ENCODE measurements at regions not wholly inside any gene's neighbourhood (a gene's known extent, or its start where the extent isn't known, plus 50 kb on each side); places are given as distances from the start of the nearest gene placed in this dataset.

GRCh38 chr6:163655217-163656121, 241.0 kb downstream of the QKI start:
- ChIA-PET POLR2A (no interaction called here), CTCF (no interaction called here)
- H3K4me1 Mint-ChIP-seq: no peaks in the 10 kb centered on the region
- no peaks in the 10 kb centered on the region for H3K36me3 Mint-ChIP-seq (ENCODE audit: low read depth)
- H3K27ac Mint-ChIP-seq: no peak overlapping the region
- no peak for DNase-seq
- no peak overlapping the region for H3K4me3 Mint-ChIP-seq
- peaks cover 19% of the 10 kb centered on the region for H3K27me3 Mint-ChIP-seq
- no peaks in the 10 kb centered on the region for H3K9me3 Mint-ChIP-seq

- no peaks in the 10 kb centered on the region for H3K4me1 Mint-ChIP-seq
- no peak for DNase-seq
- ChIA-PET CTCF (no interaction called here), POLR2A (no interaction called here)
- no peak overlapping the region for H3K27ac Mint-ChIP-seq
- H3K27me3 Mint-ChIP-seq: no peaks in the 10 kb centered on the region
- no peaks in the 10 kb centered on the region for H3K36me3 Mint-ChIP-seq (ENCODE audit: low read depth)
- H3K4me3 Mint-ChIP-seq: no peak overlapping the region
- no peaks in the 10 kb centered on the region for H3K9me3 Mint-ChIP-seq
Measured at GRCh38 chr6:163651915-163652668, 237.6 kb downstream of the QKI start.

DNA sequence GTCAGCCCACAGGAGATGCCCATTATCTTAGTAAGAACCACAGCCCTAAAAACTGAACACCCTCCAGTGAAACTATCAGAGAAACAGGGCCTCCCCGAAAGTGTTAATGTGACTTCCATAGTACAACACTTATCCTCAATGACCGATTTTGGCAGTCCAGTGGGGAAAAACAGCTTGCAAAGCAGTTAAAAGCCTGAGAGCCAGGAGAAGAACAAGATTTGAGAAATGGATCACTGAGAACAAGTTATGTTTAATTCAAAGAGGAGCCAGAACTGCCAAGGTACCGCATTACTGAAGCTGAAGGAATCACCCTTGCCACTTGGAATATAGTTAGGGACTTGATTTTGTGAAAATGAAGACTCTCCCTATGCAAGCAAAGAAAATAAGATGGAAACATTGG, 236.9 kb downstream of the QKI start:
- Mint-ChIP-seq H3K27me3 (no peaks in the 10 kb centered on the region), H3K4me1 (no peaks in the 10 kb centered on the region), H3K4me3 (no peak overlapping the region), H3K9me3 (no peaks in the 10 kb centered on the region), H3K27ac (no peak overlapping the region), H3K36me3 (ENCODE audit: low read depth) (no peaks in the 10 kb centered on the region)
- ChIA-PET POLR2A (no interaction called here), CTCF (no interaction called here)
- DNase-seq: no peak

GRCh38 chr6:163648868-163649267, 234.3 kb downstream of the QKI start:
- H3K27ac Mint-ChIP-seq: no peak overlapping the region
- DNase-seq: no peak
- H3K4me3 Mint-ChIP-seq: no peak overlapping the region
- no peaks in the 10 kb centered on the region for H3K9me3 Mint-ChIP-seq
- H3K27me3 Mint-ChIP-seq: no peaks in the 10 kb centered on the region
- ChIA-PET POLR2A (no interaction called here), CTCF (interaction anchor here (0.7 kb wide), 1 partner anchor 783 kb away, joined by 3 read pairs; no protein-coding TSS in a partner anchor)
- H3K36me3 Mint-ChIP-seq (ENCODE audit: low read depth): no peaks in the 10 kb centered on the region
- no peaks in the 10 kb centered on the region for H3K4me1 Mint-ChIP-seq

GRCh38 chr6:163647624-163648023, 233.1 kb downstream of the QKI start:
- H3K4me1 Mint-ChIP-seq: no peaks in the 10 kb centered on the region
- H3K27ac Mint-ChIP-seq: no peak overlapping the region
- POLR2A ChIA-PET: no interaction called here
- no peaks in the 10 kb centered on the region for H3K27me3 Mint-ChIP-seq
- no peaks in the 10 kb centered on the region for H3K9me3 Mint-ChIP-seq
- H3K4me3 Mint-ChIP-seq: no peak overlapping the region
- no peaks in the 10 kb centered on the region for H3K36me3 Mint-ChIP-seq (ENCODE audit: low read depth)
- CTCF ChIA-PET: no interaction called here
- DNase-seq: no peak

GRCh38 chr6:163646866-163647265, 232.3 kb downstream of the QKI start:
- Mint-ChIP-seq H3K9me3 (no peaks in the 10 kb centered on the region), H3K4me1 (no peaks in the 10 kb centered on the region), H3K36me3 (ENCODE audit: low read depth) (no peaks in the 10 kb centered on the region), H3K27ac (no peak overlapping the region), H3K4me3 (no peak overlapping the region), H3K27me3 (no peaks in the 10 kb centered on the region)
- ChIA-PET CTCF (no interaction called here), POLR2A (no interaction called here)
- no peak for DNase-seq

DNA sequence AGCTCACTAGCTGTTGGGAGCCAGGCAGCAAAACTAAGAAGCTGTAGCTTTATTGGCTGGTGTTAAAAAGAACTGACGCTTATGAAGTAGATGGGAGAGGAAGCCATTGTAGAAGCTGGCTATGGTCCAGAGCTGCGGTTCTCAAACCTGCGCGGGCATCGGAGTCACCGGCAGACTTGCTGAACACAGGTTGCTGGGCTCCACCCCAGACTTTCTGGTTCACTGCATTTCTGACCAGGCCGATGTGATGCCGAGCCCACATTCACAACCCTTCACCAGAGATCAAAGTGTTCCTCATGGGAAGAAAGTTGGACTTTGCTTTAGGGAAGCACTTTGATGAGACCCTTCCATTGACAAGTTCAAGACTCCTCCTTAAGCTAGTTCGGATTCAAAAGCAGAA, 231.6 kb downstream of the QKI start:
- Mint-ChIP-seq H3K9me3 (no peaks in the 10 kb centered on the region), H3K27me3 (no peaks in the 10 kb centered on the region), H3K4me1 (no peaks in the 10 kb centered on the region), H3K4me3 (no peak overlapping the region), H3K27ac (no peak overlapping the region), H3K36me3 (ENCODE audit: low read depth) (no peaks in the 10 kb centered on the region)
- no peak for DNase-seq
- POLR2A ChIA-PET: no interaction called here
- CTCF ChIA-PET: no interaction called here

DNA sequence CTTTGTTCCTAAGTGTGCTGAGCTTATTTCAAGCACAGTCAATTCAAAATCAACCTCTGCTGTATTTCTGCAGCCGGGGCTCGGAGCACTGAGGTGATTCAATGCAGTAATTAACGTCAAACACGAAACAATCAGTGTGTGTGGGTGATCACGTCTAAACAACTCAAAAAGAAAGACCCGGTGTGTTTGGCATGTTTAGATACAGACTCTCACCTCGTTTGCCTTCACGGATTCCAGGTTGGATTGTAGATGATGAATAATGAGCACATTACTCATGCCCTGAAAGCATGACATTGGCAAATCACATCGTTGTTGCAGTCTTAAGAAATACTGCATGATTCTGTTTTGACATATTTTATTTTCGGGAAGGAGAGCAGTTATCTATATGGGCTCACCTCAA, 231.0 kb downstream of the QKI start:
- Mint-ChIP-seq H3K27ac (no peak overlapping the region), H3K4me1 (no peaks in the 10 kb centered on the region), H3K27me3 (no peaks in the 10 kb centered on the region), H3K9me3 (no peaks in the 10 kb centered on the region), H3K4me3 (no peak overlapping the region), H3K36me3 (ENCODE audit: low read depth) (no peaks in the 10 kb centered on the region)
- DNase-seq: no peak
- CTCF ChIA-PET: no interaction called here
- POLR2A ChIA-PET: no interaction called here

DNA sequence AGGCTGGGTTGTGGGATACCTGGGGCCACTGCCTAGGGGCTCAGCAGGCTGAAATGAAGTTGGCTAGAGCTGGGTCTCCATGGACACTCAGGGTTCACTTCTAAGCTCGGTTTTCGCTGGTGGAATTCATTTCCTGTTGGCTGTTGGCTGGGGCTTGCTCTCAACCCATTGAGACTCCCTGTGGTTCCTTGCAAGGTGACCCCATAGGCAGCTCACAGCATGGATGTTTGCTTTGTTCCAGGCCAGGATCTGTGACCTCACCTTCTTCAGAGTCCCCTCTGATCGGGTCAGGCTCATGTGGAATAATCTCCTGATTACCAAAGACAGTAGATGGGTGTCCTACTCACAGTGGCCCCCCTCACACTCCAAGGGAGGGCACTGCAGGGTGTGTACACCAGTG, 229.3 kb downstream of the QKI start:
- Mint-ChIP-seq H3K27me3 (peaks cover 2% of the 10 kb centered on the region), H3K4me1 (no peaks in the 10 kb centered on the region), H3K4me3 (no peak overlapping the region), H3K36me3 (ENCODE audit: low read depth) (no peaks in the 10 kb centered on the region), H3K27ac (no peak overlapping the region), H3K9me3 (no peaks in the 10 kb centered on the region)
- CTCF ChIA-PET: no interaction called here
- no peak for DNase-seq
- POLR2A ChIA-PET: no interaction called here

DNA sequence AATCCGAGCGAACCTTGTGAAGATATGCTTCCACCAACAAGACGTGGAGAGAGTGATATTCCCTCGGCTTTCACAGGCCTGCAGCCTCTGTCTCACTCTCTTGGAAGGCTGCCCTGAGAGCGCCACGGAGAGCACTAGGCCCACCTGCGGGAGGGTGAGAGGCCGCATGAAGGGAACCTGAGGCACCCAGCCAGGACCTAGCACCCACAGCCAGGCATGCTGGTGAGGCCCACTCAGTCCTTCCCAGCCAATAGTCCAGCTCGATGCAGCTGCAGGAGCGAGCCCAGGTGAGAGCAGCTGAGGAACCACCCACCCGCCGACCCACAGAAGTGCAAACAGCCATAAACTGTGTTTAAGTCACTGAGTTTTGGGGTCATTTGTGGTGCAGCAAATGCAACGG, 227.2 kb downstream of the QKI start:
- no peak overlapping the region for H3K4me3 Mint-ChIP-seq
- DNase-seq: no peak
- no peaks in the 10 kb centered on the region for H3K4me1 Mint-ChIP-seq
- no peak overlapping the region for H3K27ac Mint-ChIP-seq
- POLR2A ChIA-PET: no interaction called here
- no peaks in the 10 kb centered on the region for H3K9me3 Mint-ChIP-seq
- H3K36me3 Mint-ChIP-seq (ENCODE audit: low read depth): no peaks in the 10 kb centered on the region
- CTCF ChIA-PET: no interaction called here
- peaks cover 2% of the 10 kb centered on the region for H3K27me3 Mint-ChIP-seq

DNA sequence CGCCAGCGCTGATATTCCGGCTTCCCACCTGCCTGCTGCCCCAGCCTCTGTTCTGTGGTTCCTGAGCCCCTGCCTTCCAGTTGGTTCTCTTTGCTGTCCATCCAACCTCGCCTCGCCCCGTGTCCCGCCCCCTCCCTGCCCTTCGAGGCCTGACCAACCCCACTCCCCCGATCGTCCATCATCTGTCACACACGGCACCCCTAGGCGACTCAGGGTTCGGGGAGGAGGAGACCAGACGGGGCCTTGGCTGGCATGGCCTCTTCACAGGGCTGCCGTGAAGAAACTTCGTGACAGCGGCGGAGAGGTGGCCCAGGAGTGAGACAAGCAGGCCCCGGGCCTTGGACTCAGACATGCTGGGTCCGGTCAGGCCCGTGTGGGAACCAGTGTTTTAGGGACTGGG, 226.1 kb downstream of the QKI start:
- H3K36me3 Mint-ChIP-seq (ENCODE audit: low read depth): no peaks in the 10 kb centered on the region
- H3K9me3 Mint-ChIP-seq: no peaks in the 10 kb centered on the region
- no peaks in the 10 kb centered on the region for H3K4me1 Mint-ChIP-seq
- DNase-seq: no peak
- no peak overlapping the region for H3K4me3 Mint-ChIP-seq
- CTCF ChIA-PET: no interaction called here
- POLR2A ChIA-PET: no interaction called here
- H3K27me3 Mint-ChIP-seq: peaks cover 2% of the 10 kb centered on the region
- no peak overlapping the region for H3K27ac Mint-ChIP-seq

GRCh38 chr6:163637524-163637923, 223.0 kb downstream of the QKI start:
- no peak overlapping the region for H3K27ac Mint-ChIP-seq
- DNase-seq: no peak
- H3K27me3 Mint-ChIP-seq: peaks cover 2% of the 10 kb centered on the region
- H3K4me1 Mint-ChIP-seq: no peaks in the 10 kb centered on the region
- CTCF ChIA-PET: no interaction called here
- no peak overlapping the region for H3K4me3 Mint-ChIP-seq
- no peaks in the 10 kb centered on the region for H3K9me3 Mint-ChIP-seq
- POLR2A ChIA-PET: no interaction called here
- H3K36me3 Mint-ChIP-seq (ENCODE audit: low read depth): no peaks in the 10 kb centered on the region

- H3K36me3 Mint-ChIP-seq (ENCODE audit: low read depth): no peaks in the 10 kb centered on the region
- ChIA-PET CTCF (no interaction called here), POLR2A (no interaction called here)
- H3K27ac Mint-ChIP-seq: no peak overlapping the region
- peaks cover 4% of the 10 kb centered on the region for H3K27me3 Mint-ChIP-seq
- DNase-seq: no peak
- no peak overlapping the region for H3K4me3 Mint-ChIP-seq
- no peaks in the 10 kb centered on the region for H3K9me3 Mint-ChIP-seq
- no peaks in the 10 kb centered on the region for H3K4me1 Mint-ChIP-seq
Measured at GRCh38 chr6:163635731-163636364, 221.3 kb downstream of the QKI start.

GRCh38 chr6:163635315-163635714, 220.8 kb downstream of the QKI start:
- POLR2A ChIA-PET: no interaction called here
- peaks cover 4% of the 10 kb centered on the region for H3K27me3 Mint-ChIP-seq
- no peak overlapping the region for H3K27ac Mint-ChIP-seq
- no peak for DNase-seq
- no peaks in the 10 kb centered on the region for H3K4me1 Mint-ChIP-seq
- H3K36me3 Mint-ChIP-seq (ENCODE audit: low read depth): no peaks in the 10 kb centered on the region
- H3K4me3 Mint-ChIP-seq: no peak overlapping the region
- no peaks in the 10 kb centered on the region for H3K9me3 Mint-ChIP-seq
- CTCF ChIA-PET: no interaction called here
